SK-N-SH treated with all-trans-retinoic acid at 6 μM for 48 hours (cell line): ENCODE measurements at regions not wholly inside any gene's neighbourhood (a gene's known extent, or its start where the extent isn't known, plus 50 kb on each side); places are given as distances from the start of the nearest gene placed in this dataset.
"Not testable (repeated sequence)": the region's sequence is repeated elsewhere in the genome, so short reads cannot be mapped to it uniquely, and the experiment has no call there.

Experiments
- ATAC-seq: fragments of 200-7000 bp; cut with Tn5 transposase; 3 replicates; pipeline ENCODE4 v1.9.1; 2020; ENCODE audit warnings: mild to moderate bottlenecking, moderate library complexity
- ARNTL ChIP-seq: fragments of 450-650 bp; formaldehyde crosslinking; IDR thresholded peaks from 2 replicates; pipeline ENCODE4 v1.5.0; 2020; ENCODE audit warnings: low read depth, mild to moderate bottlenecking, moderate library complexity, borderline replicate concordance
- BACH2 ChIP-seq: fragments of 250-450 bp; sonication (Bioruptor Pico); IDR thresholded peaks from 2 replicates; pipeline ENCODE4 v1.9.0; 2021; ENCODE audit warnings: mild to moderate bottlenecking, borderline replicate concordance
- CREB5 ChIP-seq: fragments of 250-450 bp; sonication (Bioruptor Pico); IDR thresholded peaks from 2 replicates; pipeline ENCODE4 v1.5.1; 2020; ENCODE audit warnings: low read depth, mild to moderate bottlenecking, moderate library complexity
- CSDC2 ChIP-seq: fragments of 250-450 bp; sonication (Bioruptor Pico); IDR thresholded peaks from 2 replicates; pipeline ENCODE4 v1.5.0; 2020; ENCODE audit warnings: mild to moderate bottlenecking, moderate library complexity
- CSRNP3 ChIP-seq: fragments of 250-450 bp; sonication (Bioruptor Pico); IDR thresholded peaks from 2 replicates; pipeline ENCODE4 v1.5.1; 2021; ENCODE audit warnings: mild to moderate bottlenecking, moderate library complexity
- GLIS3 ChIP-seq: fragments of 250-450 bp; sonication (Bioruptor Pico); IDR thresholded peaks from 2 replicates; pipeline ENCODE4 v1.5.0; 2020; ENCODE audit warnings: mild to moderate bottlenecking, moderate library complexity
- PATZ1 ChIP-seq: fragments of 250-450 bp; sonication (Bioruptor Pico); IDR thresholded peaks from 2 replicates; pipeline ENCODE4 v1.8.0; 2020; ENCODE audit warnings: mild to moderate bottlenecking, moderate library complexity, borderline replicate concordance
- PPARA ChIP-seq: fragments of 250-450 bp; sonication (Bioruptor Pico); IDR thresholded peaks from 2 replicates; pipeline ENCODE4 v1.5.0; 2020; ENCODE audit warnings: mild to moderate bottlenecking, borderline replicate concordance
- RARB ChIP-seq: fragments of 250-450 bp; sonication (Bioruptor Pico); IDR thresholded peaks from 2 replicates; pipeline ENCODE4 v1.8.0; 2021; ENCODE audit warnings: mild to moderate bottlenecking, moderate library complexity
- SNAI2 ChIP-seq: fragments of 250-450 bp; sonication (Bioruptor Pico); IDR thresholded peaks from 2 replicates; pipeline ENCODE4 v1.5.0; 2020; ENCODE audit warnings: mild to moderate bottlenecking, moderate library complexity
- TOX ChIP-seq: fragments of 250-450 bp; sonication (Bioruptor Pico); IDR thresholded peaks from 2 replicates; pipeline ENCODE4 v1.8.0; 2021; ENCODE audit warnings: mild to moderate bottlenecking, moderate library complexity, borderline replicate concordance
- TSHZ2 ChIP-seq: fragments of 250-450 bp; sonication (Bioruptor Pico); IDR thresholded peaks from 2 replicates; pipeline ENCODE4 v1.5.0; 2020; ENCODE audit warnings: mild to moderate bottlenecking, moderate library complexity
- ZC3H10 ChIP-seq: fragments of 250-450 bp; sonication (Bioruptor Pico); IDR thresholded peaks from 2 replicates; pipeline ENCODE4 v1.5.1; 2021; ENCODE audit warnings: mild to moderate bottlenecking, moderate library complexity
- ZFP3 ChIP-seq: fragments of 250-450 bp; sonication (Bioruptor Pico); IDR thresholded peaks from 2 replicates; pipeline ENCODE4 v1.5.0; 2020; ENCODE audit warnings: mild to moderate bottlenecking, moderate library complexity
- ZFP30 ChIP-seq: fragments of 450-650 bp; formaldehyde crosslinking; IDR thresholded peaks from 2 replicates; pipeline ENCODE4 v1.5.0; 2022; ENCODE audit warnings: mild to moderate bottlenecking, moderate library complexity
- ZNF565 ChIP-seq: fragments of 450-650 bp; formaldehyde crosslinking; conservative IDR thresholded peaks from 2 replicates; pipeline ENCODE4 v1.5.0; 2020; ENCODE audit warnings: low read depth, mild to moderate bottlenecking, moderate library complexity
- ZNF70 ChIP-seq: fragments of 450-650 bp; formaldehyde crosslinking; IDR thresholded peaks from 2 replicates; pipeline ENCODE4 v1.5.0; 2020; ENCODE audit warnings: mild to moderate bottlenecking, moderate library complexity

- TF ChIP-seq CREB5 (CRISPR knock-in tag) (no peak), ZNF70 (CRISPR knock-in tag) (no peak), PPARA (CRISPR knock-in tag) (no peak), ARNTL (CRISPR knock-in tag) (no peak)
- no peak for ATAC-seq
Measured at GRCh38 chr2:40665493-40666232, 213.8 kb upstream of the SLC8A1 start.

GRCh38 chr2:40666398-40666797 is 214.5 kb upstream of the SLC8A1 start:
- TF ChIP-seq PPARA (CRISPR knock-in tag), result no peak
- no peak for TF ChIP-seq PATZ1 (CRISPR knock-in tag)
- no peak for TF ChIP-seq RARB
- no peak for TF ChIP-seq CREB5 (CRISPR knock-in tag)
- TF ChIP-seq TOX, result no peak
- no peak for TF ChIP-seq BACH2
- TF ChIP-seq SNAI2 (CRISPR knock-in tag), result no peak
- TF ChIP-seq ZNF565 (CRISPR knock-in tag), result no peak
- ATAC-seq, result no peak

- no peak for ATAC-seq
- no peak for TF ChIP-seq TSHZ2 (CRISPR knock-in tag)
- TF ChIP-seq ZFP3 (CRISPR knock-in tag), result no peak
- no peak for TF ChIP-seq ZNF565 (CRISPR knock-in tag)
- no peak for TF ChIP-seq TOX
- TF ChIP-seq ARNTL (CRISPR knock-in tag), result no peak
- TF ChIP-seq BACH2, result no peak
- TF ChIP-seq ZC3H10 (CRISPR knock-in tag), result no peak
- no peak for TF ChIP-seq CSRNP3 (CRISPR knock-in tag)
- no peak for TF ChIP-seq GLIS3 (CRISPR knock-in tag)
- no peak for TF ChIP-seq ZFP30
- TF ChIP-seq CSDC2, result no peak
- TF ChIP-seq RARB, result no peak
- TF ChIP-seq, all 23 proteins: peak for 0
Measured at GRCh38 chr2:40668425-40668824, 216.5 kb upstream of the SLC8A1 start.

GRCh38 chr2:40676134-40676790 is 224.4 kb upstream of the SLC8A1 start:
- ATAC-seq, result not testable (repeated sequence)
